Smooth muscle cell (in vitro differentiated cells): ENCODE measurements at regions not wholly inside any gene's neighbourhood (a gene's known extent, or its start where the extent isn't known, plus 50 kb on each side); places are given as distances from the start of the nearest gene placed in this dataset.

Source experiments
- DNase-seq: peaks from one replicate; lab custom pipeline; 2025; ENCODE audit not compliant: unreplicated experiment; lab: John Stamatoyannopoulos, UW
- H2AFZ ChIP-seq: fragments of 200-600 bp; sonication (generic); 2 replicates; pipeline ENCODE4 v1.6.0; 2016; ENCODE audit warnings: antibody characterized with exemption, low read depth, mild to moderate bottlenecking
- H3F3A ChIP-seq: fragments of 200-600 bp; sonication (generic); 2 replicates; pipeline ENCODE4 v1.6.0; 2017; ENCODE audit warnings: antibody characterized with exemption, low read depth
- H3K27ac ChIP-seq: fragments of 200-600 bp; sonication (generic); 2 replicates; pipeline ENCODE4 v1.5.1; 2016; ENCODE audit warnings: low read depth, mild to moderate bottlenecking
- H3K27me3 ChIP-seq: fragments of 200-600 bp; sonication (generic); 2 replicates; pipeline ENCODE4 v1.6.1; 2016; ENCODE audit warnings: low read depth, mild to moderate bottlenecking
- H3K36me3 ChIP-seq: fragments of 200-600 bp; sonication (generic); 2 replicates; pipeline ENCODE4 v1.5.1; 2016; ENCODE audit warnings: low read depth
- H3K4me1 ChIP-seq: fragments of 200-600 bp; sonication (generic); 2 replicates; pipeline ENCODE4 v1.5.1; 2016; ENCODE audit warnings: low read depth
- H3K4me2 ChIP-seq: fragments of 200-600 bp; sonication (generic); 2 replicates; pipeline ENCODE4 v1.6.0; 2016; ENCODE audit warnings: mild to moderate bottlenecking
- H3K4me3 ChIP-seq: fragments of 200-600 bp; sonication (generic); 2 replicates; pipeline ENCODE4 v1.5.1; 2016; ENCODE audit warnings: mild to moderate bottlenecking
- H3K79me2 ChIP-seq: fragments of 200-600 bp; sonication (generic); 2 replicates; pipeline ENCODE4 v1.6.0; 2016; ENCODE audit warnings: low read depth, mild to moderate bottlenecking
- H3K9ac ChIP-seq: fragments of 200-600 bp; sonication (generic); 2 replicates; pipeline ENCODE4 v1.6.0; 2016; ENCODE audit warnings: low read depth
- H3K9me3 ChIP-seq: fragments of 200-600 bp; sonication (generic); replicated peaks from 2 replicates; pipeline ENCODE4 v1.5.1; 2016; ENCODE audit warnings: low read depth
- H4K20me1 ChIP-seq: fragments of 200-600 bp; sonication (generic); 2 replicates; pipeline ENCODE4 v1.6.0; 2016; ENCODE audit warnings: low read depth
- WGBS: methylation state at CpG from one replicate; pipeline ENCODE4 v1.1.7; 2016; ENCODE audit warnings: low lambda C conversion rate; 5-methylcytosine and 5-hydroxymethylcytosine counted together
- TF ChIP-seq, protein P1 (sequence below): fragments of 200-600 bp; sonication (generic); IDR thresholded peaks from 2 replicates; pipeline ENCODE4 v1.5.1; 2017; ENCODE audit warnings: borderline replicate concordance, mild to moderate bottlenecking, antibody characterized with exemption; ENCODE audit not compliant: insufficient read depth, poor library complexity, severe bottlenecking

DNA sequence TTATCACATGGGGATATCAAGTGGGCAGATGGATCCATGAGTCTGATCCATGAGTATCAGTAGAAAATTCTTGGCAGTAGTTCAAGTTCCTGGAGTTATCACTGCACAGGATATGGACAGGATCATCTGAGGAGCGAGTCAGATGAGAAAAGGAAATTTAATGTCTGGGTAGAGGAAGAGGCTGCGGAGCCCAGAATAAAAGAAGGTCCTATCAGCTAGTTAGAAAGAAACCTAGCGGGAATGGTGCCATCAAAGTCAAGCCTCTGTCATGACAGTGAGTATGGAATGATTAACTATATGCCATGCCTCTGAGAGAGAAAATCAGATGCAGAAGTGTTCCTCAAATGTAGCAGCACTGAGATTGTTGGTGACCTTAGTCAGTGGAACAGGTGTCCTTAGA, 248.1 kb downstream of the PIK3R1 start:
- H3K27me3 ChIP-seq: no peaks in the 10 kb centered on the region
- TF ChIP-seq, protein P1, sequence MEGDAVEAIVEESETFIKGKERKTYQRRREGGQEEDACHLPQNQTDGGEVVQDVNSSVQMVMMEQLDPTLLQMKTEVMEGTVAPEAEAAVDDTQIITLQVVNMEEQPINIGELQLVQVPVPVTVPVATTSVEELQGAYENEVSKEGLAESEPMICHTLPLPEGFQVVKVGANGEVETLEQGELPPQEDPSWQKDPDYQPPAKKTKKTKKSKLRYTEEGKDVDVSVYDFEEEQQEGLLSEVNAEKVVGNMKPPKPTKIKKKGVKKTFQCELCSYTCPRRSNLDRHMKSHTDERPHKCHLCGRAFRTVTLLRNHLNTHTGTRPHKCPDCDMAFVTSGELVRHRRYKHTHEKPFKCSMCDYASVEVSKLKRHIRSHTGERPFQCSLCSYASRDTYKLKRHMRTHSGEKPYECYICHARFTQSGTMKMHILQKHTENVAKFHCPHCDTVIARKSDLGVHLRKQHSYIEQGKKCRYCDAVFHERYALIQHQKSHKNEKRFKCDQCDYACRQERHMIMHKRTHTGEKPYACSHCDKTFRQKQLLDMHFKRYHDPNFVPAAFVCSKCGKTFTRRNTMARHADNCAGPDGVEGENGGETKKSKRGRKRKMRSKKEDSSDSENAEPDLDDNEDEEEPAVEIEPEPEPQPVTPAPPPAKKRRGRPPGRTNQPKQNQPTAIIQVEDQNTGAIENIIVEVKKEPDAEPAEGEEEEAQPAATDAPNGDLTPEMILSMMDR: no peak
- H3K27ac ChIP-seq: no peak overlapping the region
- no peak overlapping the region for H2AFZ ChIP-seq
- DNase-seq: no peak
- H3K9me3 ChIP-seq: no peaks in the 10 kb centered on the region
- no peaks in the 10 kb centered on the region for H3K36me3 ChIP-seq
- no peak overlapping the region for H3K9ac ChIP-seq
- H3K4me2 ChIP-seq: no peak overlapping the region
- H3K79me2 ChIP-seq: no peaks in the 10 kb centered on the region
- WGBS: 91% methylated on average over 3 of the region's 3 CpGs
- H3F3A ChIP-seq: peaks cover 4% of the 10 kb centered on the region
- no peaks in the 10 kb centered on the region for H3K4me1 ChIP-seq
- no peak overlapping the region for H3K4me3 ChIP-seq
- H4K20me1 ChIP-seq: no peaks in the 10 kb centered on the region

DNA sequence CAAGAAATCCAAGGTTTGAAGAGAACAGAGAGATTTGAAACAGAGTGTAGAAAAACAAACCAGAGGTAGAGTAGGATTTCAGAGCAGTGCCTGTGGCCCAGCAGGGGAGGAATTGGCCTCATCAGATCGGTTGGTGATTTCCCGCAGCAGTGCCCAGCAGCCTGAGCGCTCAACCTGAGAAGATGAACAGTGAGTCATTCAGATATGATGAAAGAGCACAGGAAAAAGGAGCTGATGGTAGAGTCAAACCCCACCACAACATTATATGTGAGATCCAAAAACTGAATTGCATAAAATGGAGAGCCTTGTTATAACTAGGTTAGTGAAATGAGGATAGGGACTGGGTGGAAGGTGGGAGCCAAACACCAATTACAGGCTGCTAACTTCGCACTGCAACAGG, 248.9 kb downstream of the PIK3R1 start:
- no peaks in the 10 kb centered on the region for H3K79me2 ChIP-seq
- no peaks in the 10 kb centered on the region for H4K20me1 ChIP-seq
- H3K4me2 ChIP-seq: no peak overlapping the region
- 77% methylated on average over 4 of the region's 4 CpGs for WGBS
- no peaks in the 10 kb centered on the region for H3K9me3 ChIP-seq
- H3K9ac ChIP-seq: no peak overlapping the region
- TF ChIP-seq, protein P1: no peak
- H3K27ac ChIP-seq: no peak overlapping the region
- H3K27me3 ChIP-seq: no peaks in the 10 kb centered on the region
- H3K4me1 ChIP-seq: no peaks in the 10 kb centered on the region
- H3F3A ChIP-seq: peaks cover 4% of the 10 kb centered on the region
- H3K4me3 ChIP-seq: no peak overlapping the region
- no peaks in the 10 kb centered on the region for H3K36me3 ChIP-seq
- H2AFZ ChIP-seq: peak overlapping the region; percentile 50
- no peak for DNase-seq

DNA sequence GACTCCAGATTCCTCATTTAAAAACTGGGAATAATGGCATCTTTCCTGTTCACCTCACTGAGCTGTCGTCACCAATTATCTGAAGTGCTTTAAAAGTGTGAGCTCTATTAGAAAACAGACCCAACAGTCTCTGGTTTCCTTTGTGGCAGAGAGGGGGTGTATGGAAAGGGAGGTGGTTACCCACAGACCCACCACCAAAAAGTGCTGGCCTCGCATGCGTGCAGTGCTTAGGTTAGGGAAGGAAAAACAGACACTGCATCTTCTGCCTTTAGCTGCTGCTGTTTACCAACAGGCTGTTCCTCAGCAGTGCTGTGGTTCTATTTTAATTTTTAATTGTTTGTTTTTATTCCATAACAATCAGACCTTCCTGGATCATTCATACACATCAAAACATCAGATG, 249.6 kb downstream of the PIK3R1 start:
- H4K20me1 ChIP-seq: no peaks in the 10 kb centered on the region
- no peak overlapping the region for H3K27ac ChIP-seq
- no peak overlapping the region for H3K9ac ChIP-seq
- no peak overlapping the region for H2AFZ ChIP-seq
- H3K4me1 ChIP-seq: no peaks in the 10 kb centered on the region
- H3K27me3 ChIP-seq: no peaks in the 10 kb centered on the region
- H3K79me2 ChIP-seq: no peaks in the 10 kb centered on the region
- 86% methylated on average over 3 of the region's 3 CpGs for WGBS
- TF ChIP-seq, protein P1: no peak
- DNase-seq: no peak
- H3K36me3 ChIP-seq: no peaks in the 10 kb centered on the region
- H3F3A ChIP-seq: no peaks in the 10 kb centered on the region
- H3K4me3 ChIP-seq: no peak overlapping the region
- no peaks in the 10 kb centered on the region for H3K9me3 ChIP-seq
- H3K4me2 ChIP-seq: no peak overlapping the region

DNA sequence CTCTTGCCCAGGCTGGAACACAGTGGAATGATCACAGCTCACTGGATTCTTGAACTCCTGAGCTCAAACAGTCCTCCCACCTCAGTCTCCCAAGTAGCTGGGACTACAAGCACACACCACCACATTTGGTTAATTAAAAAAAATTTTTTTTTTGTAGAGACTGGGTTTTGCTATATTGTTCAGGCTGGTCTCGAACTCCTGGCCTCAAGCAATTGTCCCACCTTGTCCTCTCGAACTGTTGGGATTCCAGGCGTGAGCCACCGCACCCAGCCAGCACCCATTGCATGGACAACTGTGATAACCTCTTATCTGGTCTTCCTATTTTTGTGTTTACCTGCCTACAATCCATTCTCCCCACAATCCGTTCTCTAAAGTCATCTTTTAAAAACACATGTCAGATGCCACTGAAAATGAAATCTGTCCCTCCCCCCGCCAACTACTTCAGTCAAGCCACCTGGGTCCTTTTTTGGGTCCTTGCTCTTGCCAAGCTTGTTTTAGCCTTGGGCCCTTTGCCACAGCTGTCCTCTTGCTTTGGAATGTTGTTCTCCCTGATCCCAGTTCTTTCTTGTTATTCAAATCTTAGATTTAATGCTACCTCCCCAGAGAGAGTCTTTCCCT, 250.5 kb downstream of the PIK3R1 start:
- Histone ChIP-seq H3K36me3 (no peaks in the 10 kb centered on the region), H3F3A (no peaks in the 10 kb centered on the region), H4K20me1 (no peaks in the 10 kb centered on the region), H3K9ac (no peak overlapping the region), H3K9me3 (no peaks in the 10 kb centered on the region), H3K4me3 (no peak overlapping the region), H3K79me2 (no peaks in the 10 kb centered on the region), H3K4me2 (no peak overlapping the region), H2AFZ (no peak overlapping the region), H3K4me1 (no peaks in the 10 kb centered on the region), H3K27ac (no peak overlapping the region), H3K27me3 (no peaks in the 10 kb centered on the region)
- WGBS: 89% methylated on average over 6 of the region's 6 CpGs
- TF ChIP-seq, protein P1: no peak
- no peak for DNase-seq
